Suprapubic skin (tissue), 4 donors: ENCODE measurements at regions not wholly inside any gene's neighbourhood (a gene's known extent, or its start where the extent isn't known, plus 50 kb on each side); places are given as distances from the start of the nearest gene placed in this dataset.

Experiments
- POLR2A ChIP-seq, 2 donors: fragments of 450-650 bp; IDR thresholded peaks; one replicate each; pipeline ENCODE4 v1.6.1; 2017; ENCODE audit warnings: antibody characterized with exemption in 2 of 2, mild to moderate bottlenecking in 2 of 2, moderate library complexity in 2 of 2
- POLR2AphosphoS5 ChIP-seq, 3 donors: sonication (generic); formaldehyde crosslinking; IDR thresholded peaks; one replicate each; pipeline ENCODE4 v1.6.1; 2017; ENCODE audit warnings: antibody characterized with exemption in 3 of 3
- TF ChIP-seq, protein P1 (sequence below), 2 donors: fragments of 200-600 bp in 1 of 2; fragments of 450-650 bp in 1 of 2; sonication (generic) in 1 of 2; IDR thresholded peaks; one replicate each; pipeline ENCODE4 v1.5.1; 2016 to 2019; ENCODE audit warnings: antibody characterized with exemption in 2 of 2, mild to moderate bottlenecking in 1 of 2, moderate library complexity in 1 of 2

DNA sequence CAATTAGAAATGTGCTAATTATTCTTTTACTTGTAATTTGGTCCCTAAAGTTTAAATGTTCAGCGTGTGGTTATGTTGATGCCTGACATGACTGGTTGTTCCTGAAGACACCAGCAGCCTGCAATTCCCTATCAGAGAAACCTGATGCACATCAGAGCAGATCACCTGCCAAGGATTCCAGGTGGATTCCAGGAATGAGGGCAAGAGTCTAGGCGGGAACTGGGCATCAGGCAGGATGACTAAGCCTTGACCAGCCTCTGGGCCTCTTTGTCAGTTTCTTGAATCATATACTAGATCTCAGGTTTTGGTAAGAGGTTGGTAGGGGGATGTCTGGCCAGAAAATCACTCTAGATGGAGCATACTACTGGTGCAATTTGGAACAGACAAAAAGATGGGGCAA is 130.7 kb upstream of the TNR start:
- TF ChIP-seq POLR2A (IDR thresholded peaks at IDR 0.05) (no peak), POLR2AphosphoS5 (IDR thresholded peaks at IDR 0.05) (no peak)
- TF ChIP-seq, protein P1, sequence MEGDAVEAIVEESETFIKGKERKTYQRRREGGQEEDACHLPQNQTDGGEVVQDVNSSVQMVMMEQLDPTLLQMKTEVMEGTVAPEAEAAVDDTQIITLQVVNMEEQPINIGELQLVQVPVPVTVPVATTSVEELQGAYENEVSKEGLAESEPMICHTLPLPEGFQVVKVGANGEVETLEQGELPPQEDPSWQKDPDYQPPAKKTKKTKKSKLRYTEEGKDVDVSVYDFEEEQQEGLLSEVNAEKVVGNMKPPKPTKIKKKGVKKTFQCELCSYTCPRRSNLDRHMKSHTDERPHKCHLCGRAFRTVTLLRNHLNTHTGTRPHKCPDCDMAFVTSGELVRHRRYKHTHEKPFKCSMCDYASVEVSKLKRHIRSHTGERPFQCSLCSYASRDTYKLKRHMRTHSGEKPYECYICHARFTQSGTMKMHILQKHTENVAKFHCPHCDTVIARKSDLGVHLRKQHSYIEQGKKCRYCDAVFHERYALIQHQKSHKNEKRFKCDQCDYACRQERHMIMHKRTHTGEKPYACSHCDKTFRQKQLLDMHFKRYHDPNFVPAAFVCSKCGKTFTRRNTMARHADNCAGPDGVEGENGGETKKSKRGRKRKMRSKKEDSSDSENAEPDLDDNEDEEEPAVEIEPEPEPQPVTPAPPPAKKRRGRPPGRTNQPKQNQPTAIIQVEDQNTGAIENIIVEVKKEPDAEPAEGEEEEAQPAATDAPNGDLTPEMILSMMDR (IDR thresholded peaks at IDR 0.05), result no peak
